Activated CD4-positive, alpha-beta T cell treated with anti-CD3 and anti-CD28 coated beads, Interleukin-2, amount 50 U/mL, for 4 hours (primary cell): ENCODE measurements at regions not wholly inside any gene's neighbourhood (a gene's known extent, or its start where the extent isn't known, plus 50 kb on each side); places are given as distances from the start of the nearest gene placed in this dataset.

Experiments used
- DNase-seq, 2 experiments: peaks; one replicate each; pipeline ENCODE4 v3.0.0-alpha.2; 2020

GRCh38 chr5:39489263-39489662, 64.5 kb upstream of the DAB2 start:
- DNase-seq = no peak

- DNase-seq = no peak
Measured at GRCh38 chr5:39486790-39487189, 62.0 kb upstream of the DAB2 start.

GRCh38 chr5:39486361-39486760, 61.6 kb upstream of the DAB2 start:
- DNase-seq = no peak

- no peak for DNase-seq
Measured at GRCh38 chr5:39485079-39485478, 60.3 kb upstream of the DAB2 start.

GRCh38 chr5:39484673-39485072, 59.9 kb upstream of the DAB2 start:
- no peak for DNase-seq

GRCh38 chr5:39482098-39482497, 57.3 kb upstream of the DAB2 start:
- DNase-seq = no peak

GRCh38 chr5:39479537-39479936, 54.8 kb upstream of the DAB2 start:
- no peak for DNase-seq

GRCh38 chr5:39478863-39479262, 54.1 kb upstream of the DAB2 start:
- DNase-seq = no peak

- no peak for DNase-seq
Measured at GRCh38 chr5:39476843-39477220, 52.1 kb upstream of the DAB2 start.

GRCh38 chr5:39475881-39476842, 51.4 kb upstream of the DAB2 start:
- no peak for DNase-seq

GRCh38 chr5:39475159-39475571, 50.4 kb upstream of the DAB2 start:
- DNase-seq = no peak
